H4 (cell line): ENCODE measurements at regions not wholly inside any gene's neighbourhood (a gene's known extent, or its start where the extent isn't known, plus 50 kb on each side); places are given as distances from the start of the nearest gene placed in this dataset.
"Not testable (repeated sequence)": the region's sequence is repeated elsewhere in the genome, so short reads cannot be mapped to it uniquely, and the experiment has no call there.

Experiments
- DNase-seq: peaks from one replicate; pipeline ENCODE4 v3.0.0-alpha.2; 2015; ENCODE audit warnings: low spot score

DNA sequence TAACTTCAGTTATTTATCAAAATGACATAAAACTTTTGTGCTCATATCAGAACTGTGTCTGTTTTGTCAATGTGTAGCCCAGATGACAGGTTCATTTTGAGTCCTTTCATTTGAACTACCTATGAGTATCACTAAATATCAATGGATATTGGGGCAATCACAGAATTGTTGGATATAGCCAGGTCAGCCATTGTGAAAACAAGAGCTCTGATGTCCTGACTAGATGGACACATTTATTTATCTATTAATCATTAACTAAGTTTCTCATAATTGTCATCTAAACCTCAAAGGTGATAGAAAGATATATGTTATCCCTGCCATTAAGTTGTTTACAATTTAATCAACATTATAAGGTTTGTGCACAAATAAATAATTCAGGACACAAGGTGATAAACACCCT is 638.3 kb upstream of the GRIA3 start:
- no peak for DNase-seq

DNA sequence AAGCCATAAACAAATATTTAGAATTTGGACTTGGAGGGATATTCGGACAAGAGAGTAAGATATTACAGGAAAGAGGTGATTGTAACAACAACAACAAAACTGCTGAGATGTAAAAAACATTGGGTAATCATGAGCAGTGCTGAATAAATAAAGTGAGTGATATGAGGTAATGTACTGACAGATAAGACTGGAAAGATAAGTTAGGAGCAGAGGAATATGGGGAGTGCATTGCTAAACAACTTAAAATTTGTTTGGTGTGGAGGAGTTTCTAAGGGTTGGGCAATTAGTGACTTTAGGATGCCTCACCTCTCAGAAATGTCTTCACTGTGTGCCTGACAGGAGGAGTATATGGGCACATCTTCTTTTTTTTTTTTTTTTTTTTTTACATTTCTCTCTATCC is 637.8 kb upstream of the GRIA3 start:
- DNase-seq: no peak

DNA sequence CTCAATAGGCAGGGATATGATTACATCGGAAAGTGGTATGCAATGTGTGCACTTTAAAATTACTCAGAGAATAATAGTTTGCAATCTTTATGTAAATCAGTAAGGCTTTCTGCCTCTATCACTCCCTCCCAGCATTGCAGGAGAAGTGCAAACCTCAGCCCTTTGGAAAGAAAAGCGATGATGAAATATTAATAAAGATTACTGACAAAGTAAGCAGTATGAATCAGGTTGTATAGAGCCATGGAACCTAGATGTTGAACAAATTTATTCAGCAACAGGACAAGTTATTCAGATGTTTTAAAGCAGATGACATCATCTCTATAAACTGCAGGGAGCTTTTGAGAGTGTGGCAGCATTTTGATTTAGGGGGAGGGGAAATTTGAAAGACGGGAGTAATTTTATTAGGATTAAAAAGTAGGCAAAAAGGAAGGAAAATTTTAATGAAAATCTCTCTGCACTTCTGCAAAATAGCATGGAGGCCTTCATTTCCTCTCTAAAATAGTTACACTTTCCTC is 631.7 kb upstream of the GRIA3 start:
- no peak for DNase-seq

DNA sequence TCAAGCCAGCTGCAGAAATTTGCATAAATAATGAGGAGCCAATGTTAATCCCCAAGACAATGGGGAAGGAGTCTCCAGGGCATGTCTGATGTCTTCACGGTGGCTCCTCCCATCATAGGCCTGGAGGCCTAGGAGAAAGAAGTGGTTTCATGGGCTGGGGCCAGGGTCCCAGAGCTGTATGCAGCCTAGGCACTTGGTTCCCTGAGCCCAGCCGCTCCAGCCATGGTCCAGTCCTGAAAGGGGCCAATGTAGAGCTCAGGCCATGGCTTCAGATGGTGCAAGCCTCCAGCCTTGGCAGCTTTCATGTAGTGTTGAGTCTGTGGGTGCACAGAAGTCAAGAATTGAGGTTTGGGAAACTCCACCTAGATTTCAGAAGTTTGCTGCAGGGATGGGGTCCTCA is 628.2 kb upstream of the GRIA3 start:
- DNase-seq: no peak

GRCh38 chrX:122565952-122566351 is 618.1 kb upstream of the GRIA3 start:
- DNase-seq: peak; percentile 97

DNA sequence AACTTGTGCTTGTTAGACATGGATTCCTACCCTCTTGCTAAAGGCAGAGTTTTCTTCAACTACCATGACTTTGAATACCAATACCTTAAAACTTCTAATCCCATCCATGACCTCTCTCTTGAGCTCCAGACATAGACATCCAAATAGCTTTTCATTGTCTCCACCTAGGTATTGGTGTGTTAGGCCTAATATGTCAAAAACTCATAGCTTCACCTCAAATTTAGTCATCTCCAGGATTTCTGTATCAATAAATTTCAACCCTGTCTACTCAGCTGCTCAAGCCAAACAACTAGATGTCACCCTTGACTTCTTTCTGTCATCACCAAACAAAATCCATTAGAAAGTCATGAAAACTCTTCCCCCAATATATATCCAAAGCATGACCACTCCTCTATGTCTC is 617.7 kb upstream of the GRIA3 start:
- DNase-seq: no peak

DNA sequence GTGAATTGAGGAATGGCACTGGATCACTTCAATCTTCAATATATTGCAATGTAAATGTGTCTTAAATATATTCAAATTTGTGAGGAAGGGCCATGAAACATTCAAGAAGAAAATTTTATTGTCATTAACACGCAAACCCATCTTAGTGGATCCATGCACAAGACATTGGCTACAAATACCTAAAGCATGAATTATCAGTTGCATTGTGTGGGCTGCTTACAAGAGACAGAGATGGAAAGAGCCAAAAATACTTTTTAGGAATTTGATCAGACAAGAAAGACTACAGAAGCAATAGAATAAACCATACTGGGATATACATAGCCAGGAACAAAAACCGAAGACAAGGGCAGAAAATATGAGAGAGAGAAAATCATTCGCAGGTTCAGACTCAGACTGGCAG is 616.2 kb upstream of the GRIA3 start:
- no peak for DNase-seq

DNA sequence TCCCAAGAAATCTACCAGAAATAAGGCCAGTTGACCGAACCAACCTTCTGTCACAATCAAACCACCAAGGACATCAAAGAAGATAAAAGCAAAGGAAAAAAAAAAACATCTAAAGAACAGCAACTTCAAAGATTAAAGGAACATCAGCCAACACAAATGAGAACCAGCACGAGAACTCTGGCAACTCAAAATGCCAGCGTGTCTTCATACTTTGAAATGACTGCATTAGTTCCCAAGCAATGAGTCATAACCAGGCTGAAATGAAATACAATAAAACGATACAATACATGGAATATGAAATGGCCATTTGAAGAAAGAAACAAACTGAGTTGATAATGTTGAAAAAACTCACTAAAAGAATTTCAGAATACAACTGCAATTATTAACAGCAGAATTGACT is 611.6 kb upstream of the GRIA3 start:
- DNase-seq: no peak

- DNase-seq: no peak
These were observed 605.0 kb upstream of the GRIA3 start for GRCh38 chrX:122579036-122579435.

GRCh38 chrX:122579526-122579925 is 604.6 kb upstream of the GRIA3 start:
- DNase-seq: no peak

DNA sequence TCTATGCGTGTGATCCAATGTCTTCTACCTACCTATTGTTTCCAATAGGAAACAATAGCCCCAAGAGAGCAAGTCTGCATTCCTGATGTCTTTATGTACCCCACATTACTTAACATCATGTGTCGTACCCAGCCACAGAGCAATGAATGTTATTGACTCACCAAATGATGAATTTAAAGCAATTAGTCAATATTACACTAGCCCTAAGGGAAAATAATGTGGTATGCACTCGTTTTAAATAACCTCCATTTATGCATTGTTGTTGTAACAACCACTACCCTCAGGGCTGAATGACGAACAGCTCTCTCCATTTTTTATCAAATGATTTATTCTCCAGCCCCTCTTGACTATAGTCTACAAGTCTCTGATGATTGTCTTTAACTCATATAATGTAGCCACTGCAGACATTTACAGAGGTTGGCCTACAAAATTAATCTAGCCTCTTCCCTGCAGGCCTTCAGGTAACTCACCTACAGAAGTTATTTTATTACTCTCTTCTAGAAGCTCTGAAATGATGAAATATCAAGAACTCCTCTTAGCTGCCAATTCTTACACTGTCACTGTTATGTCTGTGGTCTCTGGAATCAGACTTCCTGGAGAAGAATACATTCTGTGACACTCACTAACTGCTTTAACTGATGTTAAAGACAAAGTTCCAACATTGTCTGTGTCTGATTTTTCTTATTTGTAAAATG is 601.7 kb upstream of the GRIA3 start:
- no peak for DNase-seq

GRCh38 chrX:122582975-122583305 is 601.1 kb upstream of the GRIA3 start:
- DNase-seq: no peak

DNA sequence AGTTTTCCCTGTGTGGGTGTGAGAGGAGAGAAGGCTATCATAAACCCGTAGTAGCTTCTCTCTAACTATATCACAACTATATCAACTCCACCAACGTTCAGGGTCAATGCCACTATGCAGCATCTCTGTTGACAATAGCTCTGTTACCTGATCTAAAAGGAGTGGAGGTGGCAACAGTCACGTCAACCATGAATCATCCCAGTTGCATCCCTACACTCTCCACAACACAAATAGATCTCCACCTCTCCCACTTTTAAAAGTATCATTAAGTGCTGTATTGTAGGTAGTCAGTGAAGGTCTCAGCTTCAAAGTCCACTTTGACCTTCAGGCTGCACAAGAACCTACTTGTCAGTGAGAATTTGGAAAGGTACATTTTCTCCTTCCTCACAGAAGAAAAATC is 600.5 kb upstream of the GRIA3 start:
- no peak for DNase-seq

- no peak for DNase-seq
These were observed 599.1 kb upstream of the GRIA3 start for GRCh38 chrX:122584981-122585380.

GRCh38 chrX:122586831-122587230 is 597.2 kb upstream of the GRIA3 start:
- no peak for DNase-seq

- DNase-seq: no peak
These were observed 592.5 kb upstream of the GRIA3 start for GRCh38 chrX:122591546-122591945.

- DNase-seq: no peak
These were observed 587.1 kb upstream of the GRIA3 start for GRCh38 chrX:122596998-122597397.

DNA sequence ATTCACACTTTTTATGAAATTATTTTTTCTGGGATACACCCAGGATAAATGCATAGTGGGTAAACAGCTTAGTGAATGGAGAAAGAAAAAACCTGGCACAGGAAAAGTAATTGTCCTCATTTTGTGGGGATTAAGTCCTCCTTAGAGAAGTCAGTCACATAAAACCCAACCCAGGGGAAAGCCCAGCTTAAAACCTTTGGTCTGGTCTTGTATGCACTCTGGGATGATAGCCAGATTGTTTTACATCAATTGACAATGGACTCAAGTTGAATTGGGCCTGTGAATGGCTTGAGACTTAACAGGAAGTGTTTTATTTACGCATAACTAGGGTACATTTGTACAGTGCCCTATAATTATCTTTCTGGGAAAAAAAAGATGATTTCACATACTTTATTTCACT is 561.3 kb upstream of the GRIA3 start:
- DNase-seq: no peak

DNA sequence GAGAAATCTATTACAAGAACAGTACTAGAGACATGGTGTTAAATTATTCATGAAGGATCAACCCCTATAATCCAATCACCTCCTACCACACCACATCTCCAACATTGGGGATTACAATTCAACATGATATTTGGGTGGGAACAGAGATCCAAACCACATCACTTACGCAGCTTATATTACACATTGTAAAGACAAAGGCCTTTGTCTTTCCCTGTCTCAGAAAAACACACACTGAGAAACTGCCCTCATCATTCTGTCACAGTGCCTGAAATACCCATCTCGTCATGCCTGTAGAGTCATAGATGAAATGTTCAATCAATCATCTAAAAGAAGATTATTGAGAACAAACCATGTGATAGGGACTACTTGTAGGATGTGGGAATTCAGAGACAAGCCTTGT is 558.8 kb upstream of the GRIA3 start:
- no peak for DNase-seq

GRCh38 chrX:122625821-122626220 is 558.3 kb upstream of the GRIA3 start:
- DNase-seq: peak; percentile 25

GRCh38 chrX:122626871-122627270 is 557.2 kb upstream of the GRIA3 start:
- DNase-seq: no peak

GRCh38 chrX:122641136-122641535 is 542.9 kb upstream of the GRIA3 start:
- DNase-seq: no peak

DNA sequence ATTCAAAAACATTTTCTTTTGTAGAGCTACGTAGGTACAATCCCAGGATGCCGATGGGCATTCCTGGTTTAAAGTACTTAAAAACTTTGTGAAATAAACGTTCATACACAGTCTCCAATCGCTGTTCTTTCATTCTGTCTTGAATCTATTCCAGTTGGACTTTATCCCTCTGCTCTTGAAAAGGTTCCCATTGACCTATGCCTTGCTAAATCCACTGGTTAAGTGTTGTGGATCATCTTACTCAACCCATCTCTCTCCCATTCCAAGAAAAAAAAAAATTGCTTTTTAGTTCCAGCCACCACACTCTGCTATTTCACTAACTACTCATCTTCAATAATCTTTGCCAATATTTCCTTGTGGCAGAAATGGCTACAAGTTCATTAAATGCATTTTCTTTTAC is 542.3 kb upstream of the GRIA3 start:
- DNase-seq: no peak

DNA sequence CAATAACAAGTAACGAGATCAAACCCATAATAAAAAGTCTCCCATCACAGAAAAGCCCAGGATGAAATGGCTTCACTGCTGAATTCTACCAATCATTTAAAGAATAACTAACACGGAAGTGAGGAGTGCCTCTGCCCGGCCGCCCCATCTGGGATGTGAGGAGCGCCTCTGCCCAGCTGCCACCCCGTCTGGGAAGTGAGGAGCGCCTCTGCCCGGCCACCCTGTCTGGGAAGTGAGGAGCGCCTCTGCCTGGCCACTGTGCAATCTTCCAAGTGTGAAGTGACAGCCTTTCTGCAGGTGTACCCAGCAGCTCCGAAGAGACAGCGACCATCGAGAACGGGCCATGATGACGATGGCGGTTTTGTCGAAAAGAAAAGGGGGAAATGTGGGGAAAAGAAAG is 528.8 kb upstream of the GRIA3 start:
- not testable (repeated sequence) for DNase-seq
